GM12865 (cell line): ENCODE measurements at regions not wholly inside any gene's neighbourhood (a gene's known extent, or its start where the extent isn't known, plus 50 kb on each side); places are given as distances from the start of the nearest gene placed in this dataset.

Experiments used
- DNase-seq: peaks from one replicate; pipeline ENCODE4 v3.0.0; 2010; ENCODE audit warnings: low read depth
- H3K4me3 ChIP-seq: 2 replicates; pipeline ENCODE4 v1.5.1; 2011; ENCODE audit warnings: mild to moderate bottlenecking, low read depth, low read length, control low read depth
- TF ChIP-seq, protein P1 (sequence below): IDR thresholded peaks from 2 replicates; pipeline ENCODE4 v1.5.1; 2011; ENCODE audit warnings: low read length, control low read depth, low read depth, inconsistent platforms; ENCODE audit not compliant: insufficient read depth; ENCODE audit errors: missing control alignments

DNA sequence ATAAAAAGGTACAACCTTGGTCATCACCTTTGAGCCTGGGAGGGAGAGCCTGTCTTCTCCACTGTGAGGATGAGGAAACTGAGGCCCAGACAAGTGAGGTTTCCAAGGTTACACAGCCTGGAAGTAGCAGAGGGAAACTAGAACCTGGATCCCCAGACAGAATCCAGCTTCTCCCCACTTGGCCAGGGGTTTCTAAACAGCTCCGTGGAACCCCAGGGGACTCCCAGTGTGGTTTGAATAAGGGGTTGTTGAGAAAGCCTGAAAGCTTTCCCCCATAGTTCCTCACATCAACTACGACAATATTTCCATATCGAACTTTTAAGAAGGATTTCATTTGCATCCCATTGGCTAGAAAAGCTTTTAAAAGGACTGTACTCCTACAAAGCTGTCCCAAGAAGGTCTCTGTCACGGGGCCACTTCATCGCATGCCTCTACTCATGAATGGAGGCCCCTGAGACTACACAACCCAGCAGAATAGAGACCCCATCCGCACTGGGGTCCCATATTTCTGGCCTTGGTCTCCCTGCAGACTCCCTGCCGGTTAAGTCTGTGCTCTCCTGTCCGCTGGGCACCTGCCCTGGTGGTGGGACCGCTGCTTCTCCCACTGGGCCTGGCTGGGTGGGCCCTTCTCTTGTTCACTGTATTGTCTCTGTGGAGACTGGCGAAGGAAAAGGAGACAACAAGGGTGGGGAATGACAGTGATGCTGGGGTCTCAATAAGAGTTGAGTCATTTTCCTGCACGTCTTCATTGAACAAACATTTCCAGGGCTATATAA, 178.5 kb downstream of the SMAD6 start:
- TF ChIP-seq, protein P1, sequence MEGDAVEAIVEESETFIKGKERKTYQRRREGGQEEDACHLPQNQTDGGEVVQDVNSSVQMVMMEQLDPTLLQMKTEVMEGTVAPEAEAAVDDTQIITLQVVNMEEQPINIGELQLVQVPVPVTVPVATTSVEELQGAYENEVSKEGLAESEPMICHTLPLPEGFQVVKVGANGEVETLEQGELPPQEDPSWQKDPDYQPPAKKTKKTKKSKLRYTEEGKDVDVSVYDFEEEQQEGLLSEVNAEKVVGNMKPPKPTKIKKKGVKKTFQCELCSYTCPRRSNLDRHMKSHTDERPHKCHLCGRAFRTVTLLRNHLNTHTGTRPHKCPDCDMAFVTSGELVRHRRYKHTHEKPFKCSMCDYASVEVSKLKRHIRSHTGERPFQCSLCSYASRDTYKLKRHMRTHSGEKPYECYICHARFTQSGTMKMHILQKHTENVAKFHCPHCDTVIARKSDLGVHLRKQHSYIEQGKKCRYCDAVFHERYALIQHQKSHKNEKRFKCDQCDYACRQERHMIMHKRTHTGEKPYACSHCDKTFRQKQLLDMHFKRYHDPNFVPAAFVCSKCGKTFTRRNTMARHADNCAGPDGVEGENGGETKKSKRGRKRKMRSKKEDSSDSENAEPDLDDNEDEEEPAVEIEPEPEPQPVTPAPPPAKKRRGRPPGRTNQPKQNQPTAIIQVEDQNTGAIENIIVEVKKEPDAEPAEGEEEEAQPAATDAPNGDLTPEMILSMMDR = no peak
- no peak for DNase-seq

DNA sequence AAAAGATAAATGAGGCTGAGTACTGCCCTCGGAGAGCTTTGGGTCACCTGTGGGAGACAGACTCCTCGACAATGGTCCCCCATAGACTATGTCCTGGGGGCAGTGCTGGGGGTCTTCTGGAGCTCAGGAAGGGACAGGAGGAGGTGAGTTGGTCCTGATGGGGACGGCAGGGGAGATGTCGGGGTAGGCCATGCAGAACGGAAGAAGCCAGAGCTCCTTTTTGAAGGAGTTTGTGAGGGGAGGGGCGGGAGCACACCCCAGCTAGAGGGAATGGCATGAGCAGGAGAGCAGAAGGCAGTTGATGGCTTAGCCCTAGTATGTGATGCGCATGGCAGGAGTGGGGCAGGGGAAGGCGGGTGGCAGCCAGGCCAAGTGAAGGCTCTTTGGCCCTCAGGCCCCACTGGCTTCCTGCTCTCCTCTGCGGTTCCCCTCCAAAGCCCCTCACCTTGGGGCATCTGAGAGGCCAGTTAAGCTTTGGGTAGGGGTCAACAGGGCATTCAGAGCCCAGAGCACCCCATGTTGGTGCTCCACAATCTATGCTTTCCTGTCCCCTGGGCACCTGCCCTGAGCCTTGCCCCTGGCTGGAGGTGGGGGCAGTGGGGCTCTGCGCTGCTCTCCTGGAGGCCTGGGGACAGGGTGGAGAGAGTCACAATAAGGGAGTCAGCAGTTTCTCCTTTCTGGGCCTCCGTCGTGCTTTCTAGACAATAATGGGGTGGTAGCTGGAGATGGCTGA, 179.3 kb downstream of the SMAD6 start:
- TF ChIP-seq, protein P1 = no peak
- no peak for DNase-seq
- no peak overlapping the region for H3K4me3 ChIP-seq

More for the DNA sequence above, 178.5 kb downstream of the SMAD6 start:
- H3K4me3 ChIP-seq = no peak overlapping the region

DNA sequence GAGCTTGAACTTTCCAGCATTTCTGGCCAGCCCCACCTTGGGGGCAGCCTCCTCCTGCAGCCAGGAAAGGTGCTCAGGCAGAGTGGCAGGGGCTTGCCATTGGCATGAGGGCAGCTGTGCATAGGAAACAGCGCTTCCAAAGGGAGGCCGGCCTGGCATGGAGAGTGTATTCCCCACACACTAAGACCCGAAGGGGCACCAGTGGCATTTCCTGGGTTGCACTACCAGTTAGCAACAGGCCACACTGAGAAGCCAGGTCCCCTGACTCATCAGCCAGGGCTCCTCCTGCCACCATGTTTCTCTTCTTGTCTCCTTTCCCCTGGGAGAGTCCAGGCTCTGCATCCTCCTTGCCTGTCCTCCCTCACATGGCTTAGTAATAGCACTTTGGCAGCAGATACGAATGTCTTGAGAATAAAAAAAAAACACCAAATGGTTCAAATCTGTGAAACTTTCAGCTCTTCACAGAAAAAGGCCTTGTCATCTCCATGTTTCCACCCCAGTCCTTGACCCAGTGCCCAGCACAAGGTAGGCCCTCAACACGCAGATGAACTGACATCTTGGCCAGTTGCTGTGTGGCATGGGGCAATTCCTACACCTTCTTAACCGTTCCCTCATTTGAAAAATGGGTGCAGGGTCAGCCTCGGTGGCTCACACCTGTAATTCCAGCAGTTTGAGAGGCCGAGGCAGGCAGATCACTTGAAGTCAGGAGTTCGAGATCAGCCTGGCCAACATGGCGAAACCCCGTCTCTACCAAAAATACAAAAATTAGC, 180.4 kb downstream of the SMAD6 start:
- TF ChIP-seq, protein P1 = no peak
- no peak for DNase-seq

DNA sequence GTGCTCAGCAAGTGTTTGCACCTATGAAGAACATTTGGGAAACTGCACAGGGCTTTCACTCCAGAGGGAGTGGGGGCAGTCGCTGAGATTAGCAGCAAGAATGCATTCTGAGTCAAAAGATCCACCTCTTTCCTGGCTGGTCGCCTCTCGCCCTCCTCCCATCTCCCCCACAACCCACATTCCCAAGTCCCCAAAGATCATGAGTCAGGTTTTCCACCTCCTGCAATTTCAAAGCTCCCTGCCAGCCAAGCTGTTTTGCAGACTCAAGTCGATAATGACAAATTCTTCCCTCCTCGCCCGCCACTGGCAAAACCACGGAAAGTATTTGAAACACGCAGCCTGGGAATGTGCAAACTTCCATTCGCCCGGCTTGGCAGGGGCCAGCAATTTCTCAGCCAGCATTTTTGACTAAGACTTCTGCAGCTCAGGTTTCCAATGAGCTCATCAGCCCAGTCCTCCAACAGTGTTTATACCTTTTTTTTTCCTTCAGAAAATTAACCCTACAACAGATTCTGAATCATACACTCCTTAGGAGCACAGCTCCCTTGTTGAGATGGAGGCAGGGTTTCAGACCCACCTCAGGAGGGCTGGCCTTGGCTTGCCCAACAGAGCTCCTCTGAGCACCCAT, 181.4 kb downstream of the SMAD6 start:
- DNase-seq = no peak
- H3K4me3 ChIP-seq = no peak overlapping the region
- TF ChIP-seq, protein P1 = no peak

More for the DNA sequence above, 180.4 kb downstream of the SMAD6 start:
- H3K4me3 ChIP-seq = no peak overlapping the region

DNA sequence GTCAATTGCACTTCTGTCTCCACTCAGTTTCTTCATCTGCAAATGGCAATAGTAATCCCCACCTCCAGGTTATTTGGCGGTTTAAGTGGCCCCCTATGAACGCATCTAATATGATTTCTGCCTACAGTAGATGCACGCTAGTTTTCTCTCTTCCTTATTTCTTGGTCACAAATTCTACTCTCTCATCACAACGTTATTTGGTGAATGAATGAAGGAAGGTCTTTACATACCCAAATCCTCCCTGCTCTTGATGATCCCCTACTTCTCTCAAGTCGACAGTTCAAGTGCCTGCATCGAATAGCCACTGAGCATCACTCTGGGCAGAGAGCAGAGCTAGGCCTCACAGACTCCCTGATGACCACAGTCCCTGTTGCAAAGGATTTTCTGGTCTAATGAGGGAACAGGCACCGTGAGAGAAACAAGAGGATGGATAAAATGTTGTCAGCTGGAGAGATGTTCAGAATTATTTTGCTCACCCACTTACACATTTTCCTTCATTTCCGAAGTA, 181.2 kb upstream of the SMAD3 start:
- H3K4me3 ChIP-seq = no peak overlapping the region
- DNase-seq = no peak
- TF ChIP-seq, protein P1 = no peak

DNA sequence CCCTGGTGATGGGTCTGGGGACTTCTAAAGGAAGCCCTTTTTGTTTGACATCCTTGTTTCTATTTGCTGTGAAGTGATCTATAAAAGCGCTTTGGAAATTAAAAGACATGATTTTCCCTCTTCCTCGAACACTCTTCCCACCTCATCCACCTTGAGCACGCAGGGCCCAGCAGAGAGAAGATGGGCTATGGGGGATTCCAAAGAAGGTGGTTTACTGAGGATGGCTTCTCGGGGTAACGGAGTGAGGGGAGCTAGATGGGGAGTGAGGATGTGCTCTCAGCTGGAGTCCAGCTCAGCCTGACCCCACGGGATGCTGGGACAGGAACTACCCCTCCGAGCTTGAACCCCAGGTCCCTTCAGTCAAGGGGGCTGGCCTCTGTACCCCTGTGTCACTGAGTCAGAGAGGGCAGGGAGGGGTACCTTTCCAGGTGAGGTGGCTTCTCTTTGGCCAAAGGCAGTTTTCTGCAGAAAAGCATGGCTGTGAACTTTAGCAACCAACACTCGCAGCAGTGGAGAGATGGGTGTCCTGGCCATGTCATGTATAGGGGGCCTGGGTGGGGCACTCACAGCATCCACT, 180.7 kb upstream of the SMAD3 start:
- TF ChIP-seq, protein P1 = no peak
- H3K4me3 ChIP-seq = no peak overlapping the region

More for the DNA sequence above, 180.7 kb upstream of the SMAD3 start:
- no peak for DNase-seq
